Heart right ventricle (tissue), 16 donors: ENCODE measurements at regions not wholly inside any gene's neighbourhood (a gene's known extent, or its start where the extent isn't known, plus 50 kb on each side); places are given as distances from the start of the nearest gene placed in this dataset.

Experiments used
- ATAC-seq, 8 donors: fragments of 200-7000 bp; cut with Tn5 transposase; one replicate each; pipeline ENCODE4 v1.9.1; 2020; ENCODE audit warnings: mild to moderate bottlenecking in 8 of 8, moderate library complexity in 8 of 8, moderate number of reproducible peaks in 1 of 8
- DNase-seq, 2 donors: peaks; one replicate each; pipeline ENCODE4 v3.0.0-alpha.2; 2020
- H3K27ac ChIP-seq, 10 donors: fragments of 200-600 bp; sonication (generic) in 2 of 10; one replicate each; pipeline versions ENCODE4 v1.5.0 to v1.8.0; 2020 to 2022; ENCODE audit warnings: mild to moderate bottlenecking in 3 of 10
- H3K27me3 ChIP-seq, 7 donors: fragments of 200-600 bp; one replicate each; pipeline ENCODE4 v1.8.0; 2021 to 2022; ENCODE audit warnings: mild to moderate bottlenecking in 2 of 7
- H3K36me3 ChIP-seq, 9 donors: fragments of 200-600 bp; sonication (generic) in 1 of 9; one replicate each; pipeline versions ENCODE4 v1.5.0 to v1.8.0; 2020 to 2022; ENCODE audit warnings: mild to moderate bottlenecking in 2 of 9
- H3K4me1 ChIP-seq, 9 donors: fragments of 200-600 bp; sonication (generic) in 1 of 9; one replicate each; pipeline versions ENCODE4 v1.5.0 to v1.8.0; 2020 to 2022; ENCODE audit warnings: mild to moderate bottlenecking in 4 of 9
- H3K4me3 ChIP-seq, 10 donors: fragments of 200-600 bp; sonication (generic) in 2 of 10; one replicate each; pipeline versions ENCODE4 v1.5.0 to v1.8.0; 2020 to 2022; ENCODE audit warnings: mild to moderate bottlenecking in 7 of 10, moderate library complexity in 2 of 10
- H3K9me3 ChIP-seq, 11 donors: fragments of 200-600 bp in 10 of 11; sonication (generic) in 2 of 11; one replicate each; pipeline versions ENCODE4 v1.5.0 to v1.8.0; 2013 to 2022; ENCODE audit warnings: mild to moderate bottlenecking in 2 of 11, control low read depth in 1 of 11, moderate library complexity in 1 of 11
- WGBS, 2 donors: extraction: QIAGEN DNeasy Blood & Tissue Kit; methylation state at CpG; one replicate each; pipeline ENCODE4 v1.1.7; 2013; ENCODE audit warnings: inconsistent platforms in 1 of 2; 5-methylcytosine and 5-hydroxymethylcytosine counted together
- intact Hi-C, 10 donors: fragments of 100-400 bp; cut with DNase I; formaldehyde crosslinking; loops; one replicate each; pipeline versions ENCODE4 v1.11.1 to v1.14.2; 2022
- TF ChIP-seq, protein P1 (sequence below), 9 donors: fragments of 200-600 bp; sonication (generic) in 2 of 9; IDR thresholded peaks; one replicate each; pipeline versions ENCODE4 v1.5.0 to v1.8.0; 2021 to 2022; ENCODE audit warnings: antibody characterized with exemption in 9 of 9, mild to moderate bottlenecking in 5 of 9, moderate library complexity in 1 of 9
- donor health status: Arrhythmogenic right ventricular cardiomyopathy.
- donor health status: ischemic (EF 13 %, LVEDD 7.1; RV severe dilation, severe dysfunction).
- donor health status: healthy with polysubstance abuse.
- donor health status: DM: no; HTN: yes; CAD: no.
- donor health status: DM: no; HTN: no; CAD: no.
- donor health status: ischemic (EF 25% LVEDD 6.9; RV normal size, moderate dysfunction).
- donor health status: ischemic (EF 25% LVEDD 5.7; RV mildly dilated, moderate dysfunction).
- donor health status: healthy.
- donor health status: DM: yes; HTN: yes; CAD: no.
- donor health status: Ischemic cardiomyopathy.
- donor health status: ischemic (EF 35%, LVEDD 5.7; RV mildly dilated, moderate dysfunction).
- donor health status: nonischemic (EF 11% LVEDD 7.7; RV severe dilation, severe dysfunction).
- donor health status: DM: yes; HTN: yes; CAD: no.
- donor health status: PGD.
- donor health status: ischemic (EF 29% LVEDD 5.4; RV normal size, mild dysfunction).
- donor health status: nonischemic (EF 23%, LVEDD 6.1; RV moderate dilation, normal function).

DNA sequence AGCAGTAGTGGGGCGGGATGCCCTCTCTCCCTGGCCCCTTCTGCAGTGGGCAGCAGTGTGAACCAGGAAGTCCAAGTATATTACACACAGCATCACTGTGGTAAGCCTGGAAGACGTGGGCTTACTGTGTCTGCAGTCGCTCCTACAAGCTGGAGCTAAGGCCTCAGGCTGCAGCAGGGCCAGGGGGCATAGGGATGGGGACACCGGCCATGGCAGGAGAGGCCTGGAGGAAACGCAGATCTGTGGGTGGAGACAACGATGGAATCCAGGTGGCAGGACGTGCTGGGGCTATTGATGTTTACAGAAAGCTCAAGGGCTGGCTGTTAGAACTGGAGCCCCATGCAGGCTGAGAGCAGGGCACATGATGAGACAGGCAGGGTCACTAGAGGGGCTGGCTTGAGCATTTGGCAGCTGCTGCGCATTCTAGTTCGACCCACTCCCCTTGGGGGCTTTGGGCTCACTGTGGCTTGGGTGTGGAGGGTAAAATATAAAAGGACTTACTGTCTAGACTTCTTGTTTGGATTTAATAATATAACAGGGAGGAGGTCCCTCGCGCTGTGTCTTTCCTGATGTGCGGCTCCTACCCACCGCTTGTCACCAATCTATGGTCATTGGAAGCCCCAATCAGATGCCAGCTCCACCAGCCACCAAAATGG is 539.5 kb downstream of the TBC1D22A start:
- ATAC-seq (no peak), DNase-seq (no peak)
- TF ChIP-seq, protein P1, sequence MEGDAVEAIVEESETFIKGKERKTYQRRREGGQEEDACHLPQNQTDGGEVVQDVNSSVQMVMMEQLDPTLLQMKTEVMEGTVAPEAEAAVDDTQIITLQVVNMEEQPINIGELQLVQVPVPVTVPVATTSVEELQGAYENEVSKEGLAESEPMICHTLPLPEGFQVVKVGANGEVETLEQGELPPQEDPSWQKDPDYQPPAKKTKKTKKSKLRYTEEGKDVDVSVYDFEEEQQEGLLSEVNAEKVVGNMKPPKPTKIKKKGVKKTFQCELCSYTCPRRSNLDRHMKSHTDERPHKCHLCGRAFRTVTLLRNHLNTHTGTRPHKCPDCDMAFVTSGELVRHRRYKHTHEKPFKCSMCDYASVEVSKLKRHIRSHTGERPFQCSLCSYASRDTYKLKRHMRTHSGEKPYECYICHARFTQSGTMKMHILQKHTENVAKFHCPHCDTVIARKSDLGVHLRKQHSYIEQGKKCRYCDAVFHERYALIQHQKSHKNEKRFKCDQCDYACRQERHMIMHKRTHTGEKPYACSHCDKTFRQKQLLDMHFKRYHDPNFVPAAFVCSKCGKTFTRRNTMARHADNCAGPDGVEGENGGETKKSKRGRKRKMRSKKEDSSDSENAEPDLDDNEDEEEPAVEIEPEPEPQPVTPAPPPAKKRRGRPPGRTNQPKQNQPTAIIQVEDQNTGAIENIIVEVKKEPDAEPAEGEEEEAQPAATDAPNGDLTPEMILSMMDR (IDR thresholded peaks at IDR 0.05): no peak
- H3K27me3 ChIP-seq: peaks cover 0 to 12% (median 5%) of the 10 kb centered on the region in 7 donors
- no peaks in the 10 kb centered on the region for H3K4me1 ChIP-seq
- 68 to 78% methylated on average over 13 of the region's 13 CpGs for WGBS, 2 donors
- intact Hi-C loops: no loop called here
- H3K9me3 ChIP-seq: no peaks in the 10 kb centered on the region
- H3K27ac ChIP-seq: no peak overlapping the region
- no peaks in the 10 kb centered on the region for H3K36me3 ChIP-seq
- no peak overlapping the region for H3K4me3 ChIP-seq

DNA sequence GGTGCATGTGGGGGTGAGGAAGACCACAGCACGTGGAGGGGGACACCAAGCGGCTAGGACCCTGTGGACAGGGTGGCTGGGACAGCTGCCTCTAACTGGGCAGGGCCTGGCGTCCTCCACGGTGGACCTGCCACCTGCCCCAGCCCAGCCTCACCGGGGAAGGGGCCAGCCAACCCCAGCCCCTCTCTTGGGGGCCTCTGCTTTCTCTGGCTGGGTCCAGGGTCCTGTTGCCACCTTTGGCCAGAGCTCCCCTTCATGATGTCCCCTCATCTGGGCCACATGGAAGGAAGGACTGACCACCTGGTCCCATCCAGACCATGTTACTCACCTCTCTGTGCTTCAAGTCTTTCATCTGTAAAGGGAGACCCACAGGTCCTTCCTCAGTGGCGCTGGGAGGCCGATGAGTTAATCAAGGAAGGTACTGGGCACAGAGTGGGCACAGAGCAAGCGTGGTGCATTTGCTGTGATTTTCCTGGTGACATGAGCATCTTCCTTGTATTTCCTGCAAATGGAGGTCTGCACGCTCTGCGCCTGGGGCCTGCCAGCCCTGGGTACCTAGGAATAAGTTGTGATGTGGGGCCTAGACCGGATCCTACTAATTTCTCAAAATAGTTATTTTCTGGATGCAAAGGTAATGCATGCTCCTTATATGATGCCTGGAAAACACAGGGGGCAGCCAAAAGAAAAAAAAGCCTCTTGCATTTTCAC is 538.4 kb downstream of the TBC1D22A start:
- H3K9me3 ChIP-seq: no peaks in the 10 kb centered on the region
- TF ChIP-seq, protein P1 (IDR thresholded peaks at IDR 0.05): no peak
- no peaks in the 10 kb centered on the region for H3K4me1 ChIP-seq
- no peak overlapping the region for H3K4me3 ChIP-seq
- no peaks in the 10 kb centered on the region for H3K36me3 ChIP-seq
- 83 to 88% methylated on average over 11 of the region's 11 CpGs for WGBS, 2 donors
- intact Hi-C loops: no loop called here
- H3K27me3 ChIP-seq: peaks cover 0 to 17% (median 8%) of the 10 kb centered on the region in 7 donors
- no peak for DNase-seq
- H3K27ac ChIP-seq: no peak overlapping the region
- no peak for ATAC-seq

DNA sequence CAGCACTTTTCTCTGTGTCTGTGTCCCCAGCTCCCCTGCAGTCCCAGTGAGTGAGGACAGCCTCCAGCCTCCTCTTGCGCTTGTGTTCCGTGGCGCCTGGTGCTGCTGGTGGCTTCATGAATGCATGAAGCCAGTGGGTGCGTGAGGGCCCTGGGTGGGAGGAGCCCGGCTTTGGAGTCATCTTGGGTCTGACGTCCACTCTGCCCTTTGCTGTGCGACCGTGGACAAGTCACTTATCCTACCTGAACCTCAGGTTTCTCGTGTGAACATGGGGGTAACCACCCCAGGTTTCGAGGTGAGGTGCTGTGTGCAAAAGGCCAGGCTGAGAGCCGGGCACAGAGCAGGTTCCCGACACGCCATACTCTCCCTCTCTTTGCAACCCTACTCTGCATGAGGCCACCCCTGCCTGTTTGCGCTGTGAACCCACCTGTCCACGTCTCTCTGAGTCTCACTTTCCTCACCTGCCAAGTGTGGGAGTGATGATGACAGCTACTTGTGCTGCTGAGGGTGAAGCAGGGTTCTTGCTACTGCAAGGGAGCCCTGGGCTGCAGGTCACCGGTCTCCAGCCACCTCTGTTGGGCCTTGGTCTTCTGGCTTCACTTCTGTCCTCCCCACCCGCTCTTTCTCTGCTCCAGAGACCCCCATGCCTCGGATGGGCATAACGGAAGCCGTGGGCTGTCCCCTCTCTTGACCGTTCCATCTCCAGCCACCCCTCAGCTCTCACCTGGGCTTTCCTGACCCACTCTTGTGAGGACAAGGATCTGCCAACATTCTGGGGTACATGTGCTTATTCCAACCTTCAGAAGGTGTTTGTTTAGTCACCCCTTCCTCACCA is 537.6 kb downstream of the TBC1D22A start:
- no peak for DNase-seq
- no peak for ATAC-seq
- Histone ChIP-seq H3K36me3 (no peaks in the 10 kb centered on the region), H3K4me3 (no peak overlapping the region), H3K27me3 (peaks cover 0 to 17% (median 11%) of the 10 kb centered on the region in 7 donors), H3K27ac (no peak overlapping the region), H3K4me1 (no peaks in the 10 kb centered on the region), H3K9me3 (no peaks in the 10 kb centered on the region)
- intact Hi-C loops: no loop called here
- TF ChIP-seq, protein P1 (IDR thresholded peaks at IDR 0.05): no peak
- 82% methylated on average over 21 of the region's 21 CpGs for WGBS, 2 donors

DNA sequence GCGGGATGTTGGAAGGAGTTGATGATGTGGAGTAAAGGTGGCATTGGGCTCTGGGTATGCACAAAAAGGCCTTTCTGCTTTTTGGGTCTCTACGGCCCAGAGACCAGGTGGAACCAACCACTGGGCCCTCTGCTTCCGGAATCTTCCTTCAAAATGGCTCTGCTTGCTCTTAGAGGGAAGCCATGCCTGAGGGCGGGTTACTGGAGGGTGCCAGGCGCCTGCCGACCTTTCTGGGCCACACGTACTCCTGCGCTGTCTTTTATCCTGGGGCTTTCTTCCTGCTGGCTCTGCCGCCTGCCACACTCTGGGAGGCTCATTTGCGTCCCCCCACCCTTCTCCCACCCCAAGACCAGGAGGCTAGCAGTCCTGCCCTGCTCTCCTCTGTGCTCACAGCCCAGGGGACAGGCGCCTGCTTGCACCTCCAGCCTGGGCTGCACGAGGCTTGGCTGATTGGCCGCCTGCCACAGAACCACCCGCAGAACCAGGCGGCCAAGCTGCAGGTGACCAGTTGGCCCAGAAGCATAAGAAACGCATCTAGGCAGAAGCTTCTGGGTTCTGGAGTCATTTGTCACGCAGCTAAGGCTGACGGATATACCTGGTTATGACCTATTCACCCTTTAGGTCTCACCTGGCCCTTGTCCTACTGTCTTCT is 536.9 kb downstream of the TBC1D22A start:
- 91% methylated on average over 18 of the region's 18 CpGs for WGBS, 2 donors
- no peak for DNase-seq
- H3K27ac ChIP-seq: no peak overlapping the region
- H3K36me3 ChIP-seq: no peaks in the 10 kb centered on the region
- intact Hi-C loops: no loop called here
- no peaks in the 10 kb centered on the region for H3K4me1 ChIP-seq
- H3K4me3 ChIP-seq: no peak overlapping the region
- TF ChIP-seq, protein P1 (IDR thresholded peaks at IDR 0.05): no peak
- H3K9me3 ChIP-seq: no peaks in the 10 kb centered on the region
- ATAC-seq: no peak
- H3K27me3 ChIP-seq: peaks cover 0 to 20% (median 11%) of the 10 kb centered on the region in 7 donors
